ENCODE measurements at regions not wholly inside any gene's neighbourhood (a gene's known extent, or its start where the extent isn't known, plus 50 kb on each side); places are given as distances from the start of the nearest gene placed in this dataset.

- no peaks in the 10 kb centered on the region for H4K20me1 ChIP-seq (ENCODE audit: insufficient read depth)
- no peak overlapping the region for H3K4me2 ChIP-seq (ENCODE audit: low read length)
- no peak for DNase-seq (ENCODE audit: low read depth, low spot score)
- no peaks in the 10 kb centered on the region for H3K36me3 ChIP-seq (ENCODE audit: control insufficient read depth in 1 of 2, insufficient read depth in 2 of 2, low read length in 2 of 2)
- H2AFZ ChIP-seq (ENCODE audit: low read depth, low read length, poor library complexity, severe bottlenecking), result no peak overlapping the region
- ChIA-PET CTCF (no interaction called here), POLR2A (no interaction called here), RAD21 (ENCODE audit: low non-redundant PET in 1 of 2, low total read pairs in 2 of 2, uncharacterized antibody in 2 of 2, unreplicated experiment in 2 of 2) (no interaction called here)
- no peaks in the 10 kb centered on the region for H3K79me2 ChIP-seq (ENCODE audit: insufficient read depth, low read length)
- no peak overlapping the region for H3K4me3 ChIP-seq (replicated peaks in 1 of 2; ENCODE audit: low read depth in 1 of 2, low read length in 2 of 2)
- no TSS peak for BruUV-seq (replicated peaks)
- H3K4me1 ChIP-seq (ENCODE audit: control insufficient read depth in 1 of 2, insufficient read depth in 2 of 2, low read length in 2 of 2), result no peaks in the 10 kb centered on the region
- no peaks in the 10 kb centered on the region for H3K27me3 ChIP-seq (ENCODE audit: insufficient read depth, low read length)
- intact Hi-C loops (cut with micrococcal nuclease), result loop anchor here (10.0 kb wide), 1 partner anchor 1520 kb away; no protein-coding TSS in a partner anchor
- no peaks in the 10 kb centered on the region for H3K9me3 ChIP-seq (ENCODE audit: control insufficient read depth in 1 of 2, insufficient read depth in 1 of 2, low read depth in 1 of 2, low read length in 2 of 2)
- H3K9ac ChIP-seq (ENCODE audit: low read length), result no peak overlapping the region
- peak; percentile 30 to 54 (median 31); a peak in 4 of 6 replicates for TF ChIP-seq CTCF (IDR thresholded peaks at IDR 0.05 in 2 of 3, conservative IDR thresholded peaks at IDR 0.05 in 1 of 3; ENCODE audit: borderline replicate concordance in 1 of 3, insufficient read depth in 1 of 3, low read depth in 2 of 3, low read length in 2 of 3)
- no peak for TF ChIP-seq ZNF274 (IDR thresholded peaks at IDR 0.05; ENCODE audit: low read depth, low read length)
- peak; percentile 39; the same call in 1 of the 2 replicates for TF ChIP-seq RAD21 (IDR thresholded peaks at IDR 0.05; ENCODE audit: low read depth)
- ATAC-seq, result no peak
- H3K27ac ChIP-seq (ENCODE audit: low read depth, low read length), result no peak overlapping the region
- H3K9me2 ChIP-seq (ENCODE audit: insufficient read depth), result no peaks in the 10 kb centered on the region
Observed at GRCh38 chr4:132614682-132615081, 534.4 kb upstream of the PCDH10 start.

GRCh38 chr4:132619968-132620367, 529.1 kb upstream of the PCDH10 start:
- Histone ChIP-seq H3K4me3 (replicated peaks in 1 of 2; ENCODE audit: low read depth in 1 of 2, low read length in 2 of 2) (no peak overlapping the region), H3K4me2 (ENCODE audit: low read length) (no peak overlapping the region), H3K9me3 (ENCODE audit: control insufficient read depth in 1 of 2, insufficient read depth in 1 of 2, low read depth in 1 of 2, low read length in 2 of 2) (no peaks in the 10 kb centered on the region), H3K4me1 (ENCODE audit: control insufficient read depth in 1 of 2, insufficient read depth in 2 of 2, low read length in 2 of 2) (no peaks in the 10 kb centered on the region), H3K27me3 (ENCODE audit: insufficient read depth, low read length) (no peaks in the 10 kb centered on the region), H3K9me2 (ENCODE audit: insufficient read depth) (no peaks in the 10 kb centered on the region), H3K36me3 (ENCODE audit: control insufficient read depth in 1 of 2, insufficient read depth in 2 of 2, low read length in 2 of 2) (no peaks in the 10 kb centered on the region), H3K9ac (ENCODE audit: low read length) (no peak overlapping the region), H3K79me2 (ENCODE audit: insufficient read depth, low read length) (no peaks in the 10 kb centered on the region), H2AFZ (ENCODE audit: low read depth, low read length, poor library complexity, severe bottlenecking) (no peak overlapping the region), H3K27ac (ENCODE audit: low read depth, low read length) (no peak overlapping the region), H4K20me1 (ENCODE audit: insufficient read depth) (no peaks in the 10 kb centered on the region)
- no peak for ATAC-seq
- intact Hi-C loops (cut with micrococcal nuclease), result loop anchor here (10.0 kb wide), 1 partner anchor 1525 kb away; no protein-coding TSS in a partner anchor
- no peak for DNase-seq (ENCODE audit: low read depth, low spot score)
- BruUV-seq (replicated peaks), result no TSS peak
- ChIA-PET RAD21 (ENCODE audit: low non-redundant PET in 1 of 2, low total read pairs in 2 of 2, uncharacterized antibody in 2 of 2, unreplicated experiment in 2 of 2) (no interaction called here), CTCF (no interaction called here), POLR2A (no interaction called here)
- TF ChIP-seq ZNF274 (IDR thresholded peaks at IDR 0.05; ENCODE audit: low read depth, low read length) (no peak), CBX3 (IDR thresholded peaks at IDR 0.05; ENCODE audit: low read depth) (no peak), SRF (IDR thresholded peaks at IDR 0.05; ENCODE audit: low read depth) (no peak), CEBPB (IDR thresholded peaks at IDR 0.05; ENCODE audit: low read depth) (no peak), POLR2A (IDR thresholded peaks at IDR 0.05; ENCODE audit: borderline replicate concordance, extremely low read depth, insufficient read depth, insufficient read length) (no peak), ATF3 (IDR thresholded peaks at IDR 0.05) (no peak), EZH2phosphoT487 (IDR thresholded peaks at IDR 0.05; ENCODE audit: borderline replicate concordance) (no peak), SIN3A (IDR thresholded peaks at IDR 0.05; ENCODE audit: low read depth) (no peak), SP1 (IDR thresholded peaks at IDR 0.05; ENCODE audit: low read depth) (no peak)
